Astrocyte (in vitro differentiated cells and primary cell): ENCODE measurements at regions not wholly inside any gene's neighbourhood (a gene's known extent, or its start where the extent isn't known, plus 50 kb on each side); places are given as distances from the start of the nearest gene placed in this dataset.

Source experiments
- DNase-seq: peaks from one replicate; pipeline ENCODE4 v3.0.0-alpha.2; 2010; ENCODE audit warnings: low read depth
- FAIRE-seq: peaks from 2 replicates; lab custom pipeline; 2011; peaks lifted over from hg19 to GRCh38; lab: Jason Lieb, UNC
- H2AFZ ChIP-seq: 2 replicates; pipeline ENCODE4 v1.6.0; 2012; ENCODE audit warnings: low read depth, low read length, inconsistent platforms
- H3K27ac ChIP-seq: 2 replicates; pipeline ENCODE4 v1.5.1; 2011; ENCODE audit warnings: low read depth, low read length, inconsistent platforms
- H3K27me3 ChIP-seq: 2 replicates; pipeline ENCODE4 v1.6.0; 2011; ENCODE audit warnings: low read length, inconsistent platforms; ENCODE audit not compliant: insufficient read depth
- H3K36me3 ChIP-seq: 2 replicates; pipeline ENCODE4 v1.5.1; 2011; ENCODE audit warnings: low read length, inconsistent platforms; ENCODE audit not compliant: insufficient read depth
- H3K4me1 ChIP-seq: 2 replicates; pipeline ENCODE4 v1.5.1; 2011; ENCODE audit warnings: low read length, inconsistent platforms; ENCODE audit not compliant: insufficient read depth
- H3K4me2 ChIP-seq: 2 replicates; pipeline ENCODE4 v1.6.0; 2012; ENCODE audit warnings: low read length, inconsistent platforms
- H3K4me3 ChIP-seq: 2 replicates; pipeline ENCODE4 v1.5.1; 2011; ENCODE audit warnings: low read depth, mild to moderate bottlenecking, low read length, inconsistent platforms; ENCODE audit not compliant: insufficient read depth
- H3K79me2 ChIP-seq: 2 replicates; pipeline ENCODE4 v1.6.0; 2012; ENCODE audit warnings: mild to moderate bottlenecking, low read length, inconsistent platforms; ENCODE audit not compliant: insufficient read depth
- H3K9ac ChIP-seq: 2 replicates; pipeline ENCODE4 v1.6.0; 2012; ENCODE audit warnings: mild to moderate bottlenecking, low read length, inconsistent platforms
- H3K9me3 ChIP-seq: 2 replicates; pipeline ENCODE4 v1.5.1; 2012; ENCODE audit warnings: low read depth, mild to moderate bottlenecking, low read length, inconsistent platforms; ENCODE audit not compliant: insufficient read depth
- H4K20me1 ChIP-seq: 2 replicates; pipeline ENCODE4 v1.6.0; 2012; ENCODE audit warnings: low read length, inconsistent platforms; ENCODE audit not compliant: insufficient read depth
- H3K27ac Mint-ChIP-seq: one replicate; pipeline ENCODE4 v1.8.0; 2021; ENCODE audit warnings: mild to moderate bottlenecking, mixed read lengths; ENCODE audit not compliant: unreplicated experiment
- H3K27me3 Mint-ChIP-seq: one replicate; pipeline ENCODE4 v1.8.0; 2021; ENCODE audit warnings: low read depth, mixed read lengths; ENCODE audit not compliant: unreplicated experiment
- H3K36me3 Mint-ChIP-seq: one replicate; pipeline ENCODE4 v1.8.0; 2021; ENCODE audit warnings: low read depth, mixed read lengths; ENCODE audit not compliant: unreplicated experiment
- H3K4me1 Mint-ChIP-seq: one replicate; pipeline ENCODE4 v1.8.0; 2021; ENCODE audit warnings: low read depth, mixed read lengths; ENCODE audit not compliant: unreplicated experiment
- H3K4me3 Mint-ChIP-seq: one replicate; pipeline ENCODE4 v1.8.0; 2021; ENCODE audit warnings: mild to moderate bottlenecking, moderate library complexity, mixed read lengths; ENCODE audit not compliant: unreplicated experiment
- H3K9me3 Mint-ChIP-seq: one replicate; pipeline ENCODE4 v1.8.0; 2021; ENCODE audit warnings: mild to moderate bottlenecking, mixed read lengths; ENCODE audit not compliant: unreplicated experiment
- CTCF ChIP-seq: IDR thresholded peaks from 2 replicates; pipeline ENCODE4 v1.5.1; 2011; ENCODE audit warnings: low read depth, mild to moderate bottlenecking, inconsistent platforms, low read length, moderate library complexity; ENCODE audit not compliant: insufficient read depth
- EZH2 ChIP-seq: IDR thresholded peaks from 2 replicates; pipeline ENCODE4 v1.6.1; 2012; ENCODE audit warnings: mild to moderate bottlenecking, low read length, inconsistent platforms; ENCODE audit not compliant: insufficient read depth

DNA sequence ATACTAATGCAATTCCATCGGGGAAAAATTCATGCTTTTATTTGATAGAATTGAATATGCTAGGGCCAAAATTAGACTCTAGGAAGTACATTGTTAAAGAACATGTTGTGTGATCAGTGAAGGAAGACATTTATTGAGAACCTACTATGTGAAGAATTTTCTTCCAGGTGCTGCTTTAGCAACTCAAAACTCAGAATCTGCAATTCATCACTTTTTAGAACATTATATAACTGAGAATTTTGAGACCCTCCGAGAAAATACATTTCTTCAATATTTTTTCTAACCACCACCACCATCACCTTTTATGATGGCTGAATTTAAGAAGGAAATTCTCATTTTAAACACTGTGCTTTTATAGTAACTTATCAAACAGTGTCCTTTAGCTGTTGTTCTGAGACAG, 315.2 kb downstream of the FIGN start:
- H3K4me1 Mint-ChIP-seq, result no peaks in the 10 kb centered on the region
- Histone ChIP-seq H3K4me3 (no peak overlapping the region), H3K9me3 (no peaks in the 10 kb centered on the region), H2AFZ (no peak overlapping the region), H3K27me3 (no peaks in the 10 kb centered on the region), H3K27ac (no peak overlapping the region), H4K20me1 (no peaks in the 10 kb centered on the region), H3K9ac (no peak overlapping the region), H3K36me3 (no peaks in the 10 kb centered on the region), H3K4me2 (no peak overlapping the region), H3K4me1 (no peaks in the 10 kb centered on the region), H3K79me2 (no peaks in the 10 kb centered on the region)
- no peak overlapping the region for H3K4me3 Mint-ChIP-seq
- FAIRE-seq (no peak), DNase-seq (no peak)
- no peaks in the 10 kb centered on the region for H3K9me3 Mint-ChIP-seq
- H3K27me3 Mint-ChIP-seq, result no peaks in the 10 kb centered on the region
- H3K27ac Mint-ChIP-seq, result no peak overlapping the region
- no peak for TF ChIP-seq CTCF
- no peak for TF ChIP-seq EZH2
- no peaks in the 10 kb centered on the region for H3K36me3 Mint-ChIP-seq

- no peaks in the 10 kb centered on the region for H3K4me1 ChIP-seq
- no peaks in the 10 kb centered on the region for H3K4me1 Mint-ChIP-seq
- H3K4me3 ChIP-seq, result no peak overlapping the region
- H3K9me3 ChIP-seq, result no peaks in the 10 kb centered on the region
- H3K27me3 ChIP-seq, result no peaks in the 10 kb centered on the region
- H3K36me3 ChIP-seq, result no peaks in the 10 kb centered on the region
- H3K27ac ChIP-seq, result no peak overlapping the region
- no peak overlapping the region for H3K27ac Mint-ChIP-seq
- no peak for DNase-seq
- H3K9ac ChIP-seq, result no peak overlapping the region
- no peak overlapping the region for H3K4me3 Mint-ChIP-seq
- H3K36me3 Mint-ChIP-seq, result no peaks in the 10 kb centered on the region
- no peak for TF ChIP-seq EZH2
- TF ChIP-seq CTCF, result no peak
- no peaks in the 10 kb centered on the region for H3K79me2 ChIP-seq
- peak; percentile 23 for FAIRE-seq
- H2AFZ ChIP-seq, result no peak overlapping the region
- H3K9me3 Mint-ChIP-seq, result no peaks in the 10 kb centered on the region
- H3K27me3 Mint-ChIP-seq, result no peaks in the 10 kb centered on the region
- no peak overlapping the region for H3K4me2 ChIP-seq
- no peaks in the 10 kb centered on the region for H4K20me1 ChIP-seq
Measured at GRCh38 chr2:163419000-163419830, 316.6 kb downstream of the FIGN start.

GRCh38 chr2:163417596-163418337, 318.0 kb downstream of the FIGN start:
- H3K4me3 ChIP-seq, result no peak overlapping the region
- DNase-seq (no peak), FAIRE-seq (no peak)
- Mint-ChIP-seq H3K27ac (no peak overlapping the region), H3K9me3 (no peaks in the 10 kb centered on the region), H3K4me3 (no peak overlapping the region), H3K27me3 (no peaks in the 10 kb centered on the region), H3K4me1 (no peaks in the 10 kb centered on the region), H3K36me3 (no peaks in the 10 kb centered on the region)
- H3K4me1 ChIP-seq, result no peaks in the 10 kb centered on the region
- H3K36me3 ChIP-seq, result no peaks in the 10 kb centered on the region
- no peaks in the 10 kb centered on the region for H3K27me3 ChIP-seq
- no peak overlapping the region for H3K27ac ChIP-seq
- H4K20me1 ChIP-seq, result no peaks in the 10 kb centered on the region
- no peak overlapping the region for H3K4me2 ChIP-seq
- no peak overlapping the region for H3K9ac ChIP-seq
- no peak for TF ChIP-seq CTCF
- no peak for TF ChIP-seq EZH2
- H2AFZ ChIP-seq, result no peak overlapping the region
- no peaks in the 10 kb centered on the region for H3K79me2 ChIP-seq
- no peaks in the 10 kb centered on the region for H3K9me3 ChIP-seq
